ENCODE measurements at regions not wholly inside any gene's neighbourhood (a gene's known extent, or its start where the extent isn't known, plus 50 kb on each side); places are given as distances from the start of the nearest gene placed in this dataset.

- Histone ChIP-seq H3K79me2 (ENCODE audit: insufficient read depth, low read length) (no peaks in the 10 kb centered on the region), H3K9me3 (ENCODE audit: insufficient read depth, low read length, severe bottlenecking) (no peaks in the 10 kb centered on the region), H3K4me3 (ENCODE audit: low read depth in 1 of 2, low read length in 2 of 2) (no peak overlapping the region), H4K20me1 (ENCODE audit: insufficient read depth, low read length) (no peaks in the 10 kb centered on the region), H3K4me2 (ENCODE audit: insufficient read depth, low read length) (no peak overlapping the region), H3K36me3 (ENCODE audit: insufficient read depth, low read length) (no peaks in the 10 kb centered on the region), H2AFZ (ENCODE audit: low read depth, low read length) (no peak overlapping the region), H3K27me3 (ENCODE audit: insufficient read depth, low read length, poor library complexity) (no peaks in the 10 kb centered on the region), H3K9ac (ENCODE audit: low read depth, low read length) (no peak overlapping the region), H3K4me1 (ENCODE audit: insufficient read depth, low read length) (no peaks in the 10 kb centered on the region), H3K27ac (ENCODE audit: low read length) (no peak overlapping the region)
- DNase-seq = no peak
- no peak for TF ChIP-seq CTCF (IDR thresholded peaks at IDR 0.05; ENCODE audit: borderline replicate concordance, extremely low read depth, low read length, poor library complexity, severe bottlenecking)
- no peak for TF ChIP-seq EZH2 (IDR thresholded peaks at IDR 0.05; ENCODE audit: borderline replicate concordance, low read depth, low read length, severe bottlenecking)
- ATAC-seq (ENCODE audit: insufficient read depth, low read depth) = no peak
Observed at GRCh38 chr13:106089261-106089980, 446.0 kb downstream of the EFNB2 start.

- H2AFZ ChIP-seq (ENCODE audit: low read depth, low read length) = no peak overlapping the region
- TF ChIP-seq EZH2 (IDR thresholded peaks at IDR 0.05; ENCODE audit: borderline replicate concordance, low read depth, low read length, severe bottlenecking) (no peak), CTCF (IDR thresholded peaks at IDR 0.05; ENCODE audit: borderline replicate concordance, extremely low read depth, low read length, poor library complexity, severe bottlenecking) (no peak)
- H3K36me3 ChIP-seq (ENCODE audit: insufficient read depth, low read length) = no peaks in the 10 kb centered on the region
- H3K79me2 ChIP-seq (ENCODE audit: insufficient read depth, low read length) = no peaks in the 10 kb centered on the region
- H3K4me2 ChIP-seq (ENCODE audit: insufficient read depth, low read length) = no peak overlapping the region
- H3K4me1 ChIP-seq (ENCODE audit: insufficient read depth, low read length) = no peaks in the 10 kb centered on the region
- ATAC-seq (ENCODE audit: insufficient read depth, low read depth) = no peak
- no peak overlapping the region for H3K4me3 ChIP-seq (ENCODE audit: low read depth in 1 of 2, low read length in 2 of 2)
- no peak overlapping the region for H3K27ac ChIP-seq (ENCODE audit: low read length)
- H4K20me1 ChIP-seq (ENCODE audit: insufficient read depth, low read length) = no peaks in the 10 kb centered on the region
- H3K9ac ChIP-seq (ENCODE audit: low read depth, low read length) = no peak overlapping the region
- H3K27me3 ChIP-seq (ENCODE audit: insufficient read depth, low read length, poor library complexity) = no peaks in the 10 kb centered on the region
- H3K9me3 ChIP-seq (ENCODE audit: insufficient read depth, low read length, severe bottlenecking) = no peaks in the 10 kb centered on the region
- DNase-seq = no peak
Observed at GRCh38 chr13:106088085-106088484, 447.4 kb downstream of the EFNB2 start.

GRCh38 chr13:106087201-106087600 is 448.3 kb downstream of the EFNB2 start:
- Histone ChIP-seq H3K27me3 (ENCODE audit: insufficient read depth, low read length, poor library complexity) (no peaks in the 10 kb centered on the region), H3K36me3 (ENCODE audit: insufficient read depth, low read length) (no peaks in the 10 kb centered on the region), H3K9ac (ENCODE audit: low read depth, low read length) (no peak overlapping the region), H4K20me1 (ENCODE audit: insufficient read depth, low read length) (no peaks in the 10 kb centered on the region), H3K79me2 (ENCODE audit: insufficient read depth, low read length) (no peaks in the 10 kb centered on the region), H2AFZ (ENCODE audit: low read depth, low read length) (no peak overlapping the region), H3K9me3 (ENCODE audit: insufficient read depth, low read length, severe bottlenecking) (no peaks in the 10 kb centered on the region), H3K4me1 (ENCODE audit: insufficient read depth, low read length) (no peaks in the 10 kb centered on the region), H3K4me2 (ENCODE audit: insufficient read depth, low read length) (no peak overlapping the region), H3K27ac (ENCODE audit: low read length) (no peak overlapping the region), H3K4me3 (ENCODE audit: low read depth in 1 of 2, low read length in 2 of 2) (no peak overlapping the region)
- DNase-seq (no peak), ATAC-seq (ENCODE audit: insufficient read depth, low read depth) (no peak)
- no peak for TF ChIP-seq EZH2 (IDR thresholded peaks at IDR 0.05; ENCODE audit: borderline replicate concordance, low read depth, low read length, severe bottlenecking)
- TF ChIP-seq CTCF (IDR thresholded peaks at IDR 0.05; ENCODE audit: borderline replicate concordance, extremely low read depth, low read length, poor library complexity, severe bottlenecking) = no peak
